GM12891 (cell line): ENCODE measurements at regions not wholly inside any gene's neighbourhood (a gene's known extent, or its start where the extent isn't known, plus 50 kb on each side); places are given as distances from the start of the nearest gene placed in this dataset.

ENCODE experiments used
- PAX5 ChIP-seq: IDR thresholded peaks from 2 replicates; pipeline ENCODE4 v1.6.1; 2011; ENCODE audit warnings: low read length, moderate library complexity, mild to moderate bottlenecking; ENCODE audit not compliant: insufficient read depth, severe bottlenecking
- POLR2A ChIP-seq: IDR thresholded peaks from 2 replicates; pipeline ENCODE4 v1.6.1; 2011; ENCODE audit warnings: low read depth, low read length, control low read depth
- POLR2AphosphoS5 ChIP-seq: IDR thresholded peaks from 2 replicates; pipeline ENCODE4 v1.6.1; 2011; ENCODE audit warnings: low read depth, low read length, control low read depth
- POU2F2 ChIP-seq: IDR thresholded peaks from 2 replicates; pipeline ENCODE4 v1.6.1; 2011; ENCODE audit warnings: low read depth, mild to moderate bottlenecking, control low read depth, low read length, moderate library complexity
- SPI1 ChIP-seq: IDR thresholded peaks from 2 replicates; pipeline ENCODE4 v1.6.1; 2011; ENCODE audit warnings: low read depth, low read length, control low read depth
- TAF1 ChIP-seq: IDR thresholded peaks from 2 replicates; pipeline ENCODE4 v1.6.1; 2011; ENCODE audit warnings: low read depth, low read length, control low read depth

DNA sequence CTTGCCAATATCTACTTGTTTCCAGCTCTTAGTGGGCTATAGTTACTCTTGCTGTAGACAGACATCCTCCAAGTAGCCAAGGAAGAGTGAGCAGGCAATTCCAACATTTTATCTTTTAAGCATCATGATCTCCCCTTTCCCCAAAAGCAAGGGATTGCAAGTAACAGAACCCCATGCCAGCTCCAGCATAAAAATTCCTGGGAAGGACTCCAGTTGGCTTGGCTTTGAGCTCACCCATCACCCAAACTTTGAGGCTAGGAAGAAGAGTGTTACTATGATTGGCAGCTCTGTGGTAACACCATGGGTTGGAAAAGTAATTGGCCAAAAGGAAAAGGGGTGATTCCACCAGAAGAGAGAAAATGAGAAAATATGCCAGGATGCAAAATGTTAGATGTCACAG lies 1086.4 kb upstream of the RBFOX1 start:
- TF ChIP-seq POLR2AphosphoS5 = no peak
- no peak for TF ChIP-seq POLR2A
- TF ChIP-seq PAX5 = no peak
- no peak for TF ChIP-seq SPI1
- TF ChIP-seq TAF1 = no peak
- TF ChIP-seq POU2F2 = no peak
